NCI-H2107 treated with DMSO at 0.1 percent for 48 hours (cell line): ENCODE measurements at regions not wholly inside any gene's neighbourhood (a gene's known extent, or its start where the extent isn't known, plus 50 kb on each side); places are given as distances from the start of the nearest gene placed in this dataset.
A peak's percentile ranks its signal among the peaks of the same experiment; 100 is the strongest.
"Not testable (repeated sequence)": the region's sequence is repeated elsewhere in the genome, so short reads cannot be mapped to it uniquely, and the experiment has no call there.

ENCODE experiments used
- DNase-seq: peaks from one replicate; lab custom pipeline; 2025; ENCODE audit not compliant: unreplicated experiment; lab: John Stamatoyannopoulos, UW

GRCh38 chr4:81740487-81740886 is 268.8 kb upstream of the RASGEF1B start:
- no peak for DNase-seq

DNA sequence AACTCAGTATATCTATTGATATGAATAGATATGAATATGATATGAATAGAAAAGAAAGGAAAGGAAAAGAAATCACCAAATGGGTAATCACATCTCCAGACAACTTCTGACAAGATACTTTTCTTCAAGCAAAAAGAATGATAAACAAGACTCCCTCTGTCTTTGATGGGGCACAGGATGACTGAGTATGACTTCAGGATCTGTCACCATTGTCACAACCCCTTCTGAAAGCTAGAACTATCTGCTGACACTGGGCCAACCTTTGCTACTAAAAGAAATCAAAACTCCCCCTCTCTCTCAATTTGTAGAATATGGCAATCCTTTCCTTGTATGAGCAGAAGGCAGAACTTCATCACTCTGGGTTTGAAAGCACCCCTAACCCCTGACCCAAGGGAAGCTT is 267.2 kb upstream of the RASGEF1B start:
- no peak for DNase-seq

DNA sequence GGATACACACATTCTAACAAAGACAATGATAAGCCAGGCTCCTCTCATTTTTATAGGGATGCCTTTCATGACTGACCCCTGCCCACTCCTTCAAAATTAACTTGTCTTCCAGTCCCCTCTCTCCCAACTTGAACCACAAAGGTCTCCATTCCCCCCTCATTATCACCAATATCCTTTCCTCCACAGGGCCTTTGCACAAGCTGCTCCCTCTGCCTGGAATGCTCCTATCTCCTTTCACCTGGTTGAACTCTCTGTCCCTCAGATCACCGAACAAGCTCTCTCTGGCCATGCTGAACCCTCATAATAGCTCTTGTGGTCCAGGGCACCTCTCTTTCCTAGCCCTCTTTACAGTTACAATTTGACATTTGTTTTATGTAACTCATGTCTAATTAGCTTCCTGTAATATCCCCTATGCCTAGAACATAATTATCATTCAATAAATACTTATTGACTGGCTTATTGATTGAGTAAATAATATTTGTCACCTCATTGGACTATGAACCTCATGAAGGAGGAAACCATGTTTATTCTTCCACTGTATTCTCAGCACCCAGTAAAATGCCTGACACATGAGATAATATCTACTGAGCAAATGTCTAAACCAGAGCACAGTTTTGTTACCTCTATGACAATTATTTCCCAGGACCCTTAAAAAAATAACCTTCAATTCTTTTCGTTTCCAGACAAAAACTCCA is 266.3 kb upstream of the RASGEF1B start:
- DNase-seq, result no peak

DNA sequence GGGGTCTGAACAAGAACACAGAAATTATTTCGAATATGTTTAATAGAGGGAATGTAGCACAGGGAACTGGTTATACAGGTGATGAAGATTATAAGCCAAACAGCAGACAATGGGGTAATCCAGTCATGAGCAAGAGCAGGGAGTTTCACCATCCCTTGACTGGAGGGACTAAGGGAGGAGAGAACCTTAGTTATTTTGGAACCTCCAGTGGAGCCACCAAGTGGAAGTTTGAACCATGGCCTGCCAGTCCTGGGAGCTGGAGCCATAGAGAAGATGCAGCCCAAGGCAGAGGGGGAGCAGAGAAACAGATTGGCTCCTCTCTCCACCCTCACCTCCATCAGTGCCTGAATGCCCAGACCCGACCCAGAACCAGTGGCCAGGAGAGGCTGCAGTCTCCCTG is 264.6 kb upstream of the RASGEF1B start:
- DNase-seq, result no peak

DNA sequence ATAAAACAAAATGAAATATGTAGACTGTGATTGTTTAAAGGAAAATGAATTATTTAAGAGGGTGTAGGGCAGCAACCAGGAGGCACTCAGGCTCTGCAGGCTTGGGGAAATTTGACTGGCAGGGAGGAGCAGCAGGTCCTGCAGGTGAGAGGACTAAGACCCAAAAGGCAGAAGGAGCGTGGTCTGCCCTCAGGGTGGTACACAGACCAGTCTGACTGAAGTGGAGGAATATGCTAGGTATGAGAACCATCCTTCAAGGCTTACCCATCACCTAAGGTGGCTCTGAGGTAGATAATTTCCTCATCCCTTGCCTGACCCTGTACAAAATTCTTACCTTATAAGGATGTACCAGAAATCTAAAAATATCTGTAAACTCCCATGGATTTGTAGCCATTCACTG is 261.3 kb upstream of the RASGEF1B start:
- no peak for DNase-seq

DNA sequence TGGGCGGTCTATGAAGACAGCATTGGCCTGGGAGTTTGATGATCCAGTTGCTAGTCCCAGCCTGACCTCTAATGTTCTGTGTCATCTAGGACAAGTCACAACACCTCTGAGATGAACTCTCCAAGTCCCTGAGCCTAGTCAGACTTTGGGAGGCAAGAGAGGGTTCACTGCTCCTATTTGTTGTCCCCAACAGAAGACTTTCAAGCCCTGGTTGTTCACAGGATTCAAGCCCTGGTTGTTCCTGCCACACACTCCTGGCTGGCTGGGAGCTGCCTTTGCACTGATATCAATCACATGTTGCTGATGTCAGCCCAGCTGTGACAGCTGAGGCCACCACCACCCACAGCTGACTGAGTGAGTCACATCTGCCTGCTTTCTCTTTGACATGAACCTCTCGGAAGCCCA is 253.2 kb upstream of the RASGEF1B start:
- DNase-seq, result no peak

GRCh38 chr4:81723927-81724587 is 252.3 kb upstream of the RASGEF1B start:
- DNase-seq, result no peak

DNA sequence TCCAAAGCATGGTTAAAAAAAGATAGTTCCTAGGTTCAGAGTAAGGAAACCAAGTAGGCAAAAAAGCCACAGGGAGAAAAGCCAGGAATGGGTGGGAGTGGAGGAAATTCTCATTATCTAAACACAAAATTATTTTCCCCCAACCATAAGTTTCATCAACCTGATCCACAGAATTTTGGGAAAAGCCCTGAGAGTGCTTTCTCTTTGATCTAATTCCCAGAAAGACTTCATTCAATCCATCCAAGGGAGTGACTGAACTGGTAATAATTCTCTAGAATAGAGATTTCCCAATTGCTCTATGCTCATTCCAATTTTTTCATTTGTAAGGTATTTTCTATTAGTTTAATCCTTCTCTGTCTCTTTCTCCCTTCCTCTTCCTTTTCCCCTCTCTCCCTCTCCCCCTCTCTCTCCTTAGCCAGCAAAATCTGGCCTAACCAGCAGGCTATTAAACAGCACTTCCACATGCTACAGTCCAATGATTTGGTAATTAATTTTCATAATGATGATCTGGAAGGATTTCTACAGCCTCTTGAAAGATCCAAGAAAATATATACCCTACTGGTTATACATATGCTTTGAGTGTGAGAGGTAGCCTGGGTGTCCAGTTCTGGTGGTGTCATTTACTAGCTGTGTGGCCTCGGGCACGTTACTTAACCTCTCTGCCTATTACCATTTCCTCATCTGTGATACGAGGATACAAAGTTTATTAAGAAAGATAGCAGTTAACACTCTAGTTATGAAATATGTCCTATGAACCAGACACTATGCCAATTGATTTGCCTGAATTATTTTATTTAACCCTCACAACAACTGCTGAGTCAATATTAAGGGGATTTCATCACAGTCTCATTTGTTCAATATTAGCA is 251.5 kb upstream of the RASGEF1B start:
- no peak for DNase-seq

GRCh38 chr4:81722290-81722851 is 250.7 kb upstream of the RASGEF1B start:
- DNase-seq, result peak; percentile 58

DNA sequence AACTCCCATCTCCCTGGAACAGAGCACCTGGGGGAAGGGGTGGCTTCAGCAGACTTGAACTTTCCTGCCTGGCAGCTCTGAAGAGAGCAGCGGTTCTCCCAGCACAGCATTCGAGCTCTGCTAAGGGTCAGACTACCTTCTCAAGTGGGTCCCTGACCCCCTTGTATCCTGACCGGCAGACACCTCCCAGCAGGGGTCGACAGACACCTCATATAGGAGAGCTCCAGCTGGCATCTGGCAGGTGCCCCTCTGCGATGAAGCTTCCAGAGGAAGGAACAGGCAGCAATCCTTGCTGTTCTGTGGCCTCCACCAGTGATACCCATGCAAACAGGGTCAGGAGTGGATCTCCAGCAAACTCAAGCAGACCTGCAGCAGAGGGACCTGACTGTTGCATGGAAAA is 244.1 kb upstream of the RASGEF1B start:
- no peak for DNase-seq

GRCh38 chr4:81715357-81715756 is 243.7 kb upstream of the RASGEF1B start:
- DNase-seq, result not testable (repeated sequence)

DNA sequence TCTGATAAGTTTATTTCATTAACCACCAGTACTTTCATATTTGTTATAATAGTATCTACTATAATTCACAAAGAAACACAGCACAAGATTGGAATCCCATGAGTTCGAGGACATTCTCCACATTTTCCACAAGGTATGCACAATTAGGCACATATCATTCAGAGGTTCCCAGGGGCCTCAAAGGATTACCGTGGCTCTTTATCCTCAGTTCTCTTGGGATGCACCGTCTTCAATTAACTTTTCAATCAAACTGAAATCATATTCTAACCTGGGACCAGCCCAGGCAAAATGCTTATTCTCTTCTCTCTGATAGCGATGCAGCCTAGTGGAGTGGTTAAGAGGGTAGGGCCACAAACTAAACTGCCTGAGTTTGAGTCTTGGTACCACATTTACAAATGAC is 242.6 kb upstream of the RASGEF1B start:
- DNase-seq, result no peak

DNA sequence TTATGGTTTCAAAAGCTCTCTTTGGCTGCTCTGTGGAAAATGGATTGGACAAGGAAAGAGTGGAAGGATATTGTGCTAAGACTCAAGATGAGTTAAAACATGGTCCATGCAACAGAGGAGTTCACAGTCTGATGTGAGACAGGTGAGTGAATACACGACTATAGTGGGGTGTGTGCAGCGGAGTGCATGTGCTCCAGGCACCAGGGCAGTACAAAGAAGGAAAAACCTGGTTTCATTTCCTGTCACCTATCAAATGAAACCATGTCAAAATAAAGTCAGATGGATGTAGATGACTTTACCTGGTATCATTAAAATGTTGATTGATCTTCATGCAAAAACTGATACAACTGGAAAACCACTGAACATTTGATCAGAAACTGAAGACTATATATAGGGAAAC is 241.0 kb upstream of the RASGEF1B start:
- no peak for DNase-seq

- DNase-seq, result no peak
Measured at GRCh38 chr4:81704461-81704860, 232.8 kb upstream of the RASGEF1B start.

DNA sequence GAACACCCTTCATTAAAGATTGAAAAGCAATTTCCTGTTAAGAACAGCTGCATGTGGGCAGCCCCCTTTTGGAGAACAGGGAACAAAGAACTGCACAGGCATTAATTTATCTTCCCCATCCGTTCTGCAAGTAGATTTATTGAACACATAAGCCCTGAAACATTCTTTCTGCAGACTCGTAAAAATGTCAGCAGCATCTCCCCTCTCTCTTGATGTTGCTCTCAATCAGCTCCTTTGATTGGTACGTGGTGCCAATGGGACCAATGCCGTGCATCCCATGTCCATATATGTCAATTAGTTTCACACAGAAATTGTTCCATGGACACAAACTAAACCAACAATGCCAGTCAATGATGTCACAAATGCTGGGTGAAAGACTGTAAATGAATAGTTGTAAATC is 228.5 kb upstream of the RASGEF1B start:
- DNase-seq, result no peak

- DNase-seq, result no peak
Measured at GRCh38 chr4:81698538-81699296, 227.0 kb upstream of the RASGEF1B start.

DNA sequence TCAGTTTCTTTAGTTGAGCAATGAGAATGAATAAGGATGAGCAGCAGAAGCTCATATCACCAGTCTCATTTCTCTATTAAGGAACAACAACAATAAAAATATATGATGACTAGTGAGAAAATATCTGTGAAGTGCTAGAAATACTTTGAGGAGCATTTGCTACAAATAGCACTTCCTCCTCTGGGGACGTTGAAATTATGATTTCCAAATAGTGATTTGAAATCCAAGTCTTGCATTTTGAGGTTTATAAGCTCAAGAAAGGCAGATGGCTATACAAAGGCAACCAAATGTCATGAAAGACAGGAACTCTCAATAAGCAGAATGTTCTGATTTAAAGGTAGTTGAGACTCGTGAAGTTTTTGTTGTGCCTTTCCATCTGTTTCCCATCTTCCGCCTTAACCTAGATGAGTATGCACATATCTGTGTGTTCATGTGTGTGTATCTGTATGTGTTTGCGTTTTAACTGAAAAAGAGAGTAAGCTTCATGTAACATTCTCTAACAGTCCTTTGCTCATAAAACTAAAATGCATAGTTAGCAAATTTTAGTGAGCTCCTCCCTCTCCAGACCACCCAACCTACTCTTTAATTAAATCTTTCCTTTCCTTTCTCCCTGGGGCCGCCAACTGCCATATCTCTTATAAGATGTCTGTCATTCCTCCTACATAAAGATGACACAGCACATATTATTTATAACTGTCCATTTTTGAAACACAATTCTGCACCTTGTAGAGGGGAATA is 222.6 kb upstream of the RASGEF1B start:
- DNase-seq, result no peak

DNA sequence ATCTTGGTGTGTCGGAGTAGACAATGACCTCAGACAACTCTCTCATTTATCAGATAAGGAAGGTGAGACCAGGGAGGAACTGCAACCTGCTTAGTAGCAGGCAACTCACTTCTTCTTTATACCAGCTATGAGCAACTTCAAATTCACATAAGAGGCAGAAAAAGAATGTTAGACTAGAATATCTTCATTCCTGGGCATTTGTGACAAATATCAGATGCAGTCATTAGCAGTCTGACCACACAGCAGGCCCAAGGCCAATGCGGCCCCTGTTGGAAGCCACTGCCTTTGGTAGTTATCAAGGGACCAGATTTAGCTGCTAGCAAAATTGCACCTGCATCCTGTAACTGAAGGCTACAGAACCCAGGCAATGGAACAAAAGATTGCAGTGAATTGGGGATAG is 219.2 kb upstream of the RASGEF1B start:
- DNase-seq, result no peak

DNA sequence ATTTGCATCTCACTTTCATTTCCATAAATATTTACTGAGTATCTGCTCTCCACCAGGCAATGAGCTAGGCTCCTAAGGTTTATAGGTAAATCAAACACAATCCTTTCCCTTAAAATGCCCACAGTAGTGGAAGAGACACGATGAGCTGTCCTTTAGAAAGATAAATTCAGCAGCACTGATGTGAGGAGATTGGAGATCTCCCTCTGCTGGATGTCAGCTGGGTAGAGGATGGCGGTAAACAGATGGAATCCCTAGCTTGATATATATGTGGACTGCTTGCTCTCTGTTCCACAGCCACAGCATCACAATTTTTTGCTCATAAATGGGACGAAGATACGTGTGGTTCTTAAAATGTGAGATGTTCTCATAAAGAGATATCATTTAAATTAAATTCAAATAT is 216.4 kb upstream of the RASGEF1B start:
- DNase-seq, result no peak

- no peak for DNase-seq
Measured at GRCh38 chr4:81687471-81687870, 215.8 kb upstream of the RASGEF1B start.
